CD4-positive, alpha-beta T cell treated with Interleukin-15 for 1 hour (primary cell): ENCODE measurements at regions not wholly inside any gene's neighbourhood (a gene's known extent, or its start where the extent isn't known, plus 50 kb on each side); places are given as distances from the start of the nearest gene placed in this dataset.
"Not testable (repeated sequence)": the region's sequence is repeated elsewhere in the genome, so short reads cannot be mapped to it uniquely, and the experiment has no call there.

Experiments used
- DNase-seq: peaks from one replicate; pipeline ENCODE4 v3.0.0-alpha.2; 2020

GRCh38 chr13:105914291-105915036 is 621.0 kb downstream of the EFNB2 start:
- DNase-seq = no peak

DNA sequence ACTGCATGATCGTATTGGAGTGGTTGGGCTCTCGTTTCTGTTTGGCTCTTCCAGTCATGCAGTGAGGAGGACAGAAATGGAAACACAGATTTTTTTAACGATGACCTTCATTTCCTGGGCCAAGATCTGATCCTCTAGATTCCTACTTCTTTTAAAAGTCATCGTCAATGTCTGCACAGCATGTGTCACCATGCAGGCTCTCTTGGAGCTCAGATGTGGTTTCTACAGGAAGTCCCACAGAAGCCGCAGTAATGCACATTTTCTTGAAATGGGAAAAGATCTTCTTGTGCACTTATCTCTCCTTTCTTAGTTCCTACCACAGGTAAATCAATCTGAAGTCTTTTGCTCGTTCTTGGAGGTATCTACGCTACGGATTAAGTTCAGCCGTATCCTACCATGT is 626.9 kb downstream of the EFNB2 start:
- no peak for DNase-seq

DNA sequence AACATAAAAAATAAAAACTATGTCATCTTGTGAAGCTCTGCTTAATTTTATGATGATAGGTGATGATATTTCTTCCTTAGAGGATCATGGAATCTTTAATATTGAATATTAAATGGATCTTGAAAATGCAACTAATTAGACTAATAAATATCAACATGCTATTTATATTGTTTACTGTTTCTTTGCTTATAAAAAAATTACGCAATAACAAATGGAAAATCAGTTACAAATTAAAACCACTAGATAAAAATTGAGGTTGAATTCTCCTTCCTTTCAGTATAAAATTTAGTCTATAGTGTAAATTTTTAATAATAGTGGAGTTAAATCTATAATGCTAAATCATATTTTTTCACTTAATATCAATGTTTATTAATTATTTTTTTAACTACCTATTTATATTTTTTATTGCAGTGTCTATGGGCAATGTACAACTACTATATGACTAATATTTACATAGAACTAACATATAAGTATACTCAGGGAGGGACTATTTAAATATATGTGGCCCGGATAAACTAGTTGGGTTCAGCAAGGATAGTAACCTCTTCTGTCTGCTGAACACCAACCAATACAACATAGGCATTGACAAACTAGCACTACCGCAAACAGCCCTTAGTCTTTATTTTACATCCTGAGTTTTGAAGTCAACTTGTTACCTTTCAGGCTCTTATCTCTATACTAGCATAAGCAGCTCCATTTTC is 628.0 kb downstream of the EFNB2 start:
- DNase-seq = no peak

GRCh38 chr13:105906746-105907145 is 628.7 kb downstream of the EFNB2 start:
- DNase-seq = no peak

GRCh38 chr13:105904034-105904742 is 631.3 kb downstream of the EFNB2 start:
- no peak for DNase-seq

GRCh38 chr13:105902396-105902795 is 633.1 kb downstream of the EFNB2 start:
- no peak for DNase-seq

DNA sequence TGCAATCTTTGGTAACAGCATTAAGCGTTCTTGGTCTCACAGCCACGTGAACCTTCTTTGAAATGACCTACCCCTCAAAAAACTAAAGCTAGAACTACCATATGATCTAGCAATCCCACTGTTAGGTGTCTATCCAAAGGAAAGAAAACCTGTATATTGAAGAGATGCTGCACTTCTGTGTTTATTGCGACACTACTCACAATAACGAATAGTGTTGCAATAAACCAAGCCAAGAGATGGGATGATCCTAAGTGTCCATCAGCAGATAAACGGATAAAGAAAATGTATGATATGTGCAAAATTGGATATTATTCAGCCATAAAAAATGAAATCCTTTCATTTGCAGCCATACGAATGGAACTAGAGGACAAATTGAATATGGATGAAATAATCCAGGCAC is 637.9 kb downstream of the EFNB2 start:
- DNase-seq = no peak

DNA sequence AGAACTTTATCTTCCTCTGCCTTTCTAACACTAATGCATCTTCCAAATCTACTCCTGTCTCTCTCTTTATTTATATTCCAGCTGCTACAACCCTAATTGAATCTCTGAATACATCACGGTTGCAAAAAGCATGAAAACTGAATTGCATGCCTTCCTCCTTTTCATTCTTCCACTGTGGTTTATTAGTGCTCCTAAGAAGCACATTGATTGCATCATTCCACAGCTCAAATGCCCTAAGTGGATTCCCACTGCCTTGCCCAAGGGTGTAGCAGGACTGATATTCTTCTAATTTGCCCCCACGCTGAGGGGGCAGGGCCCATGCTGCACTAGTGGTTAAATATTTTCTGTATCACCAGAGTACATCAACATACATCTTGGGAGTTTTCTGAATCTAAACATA is 640.8 kb downstream of the EFNB2 start:
- no peak for DNase-seq

DNA sequence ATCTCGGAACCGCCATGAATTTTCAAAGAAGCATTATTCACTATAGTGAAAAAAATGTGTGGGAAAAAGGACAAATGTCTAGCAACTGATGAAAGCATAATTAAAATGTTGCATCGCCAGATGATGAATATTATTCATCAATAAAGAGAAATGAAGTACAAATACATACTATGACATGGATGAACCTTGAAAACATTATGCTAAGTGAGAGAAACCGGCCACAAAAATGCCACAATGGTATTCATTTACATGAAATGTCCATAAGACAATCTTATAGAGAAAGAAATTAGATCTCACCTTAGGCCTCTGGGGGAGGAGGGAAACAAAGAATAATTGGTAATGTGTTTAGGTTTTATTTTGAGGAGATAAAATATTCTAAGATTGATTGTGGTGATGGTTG is 645.0 kb downstream of the EFNB2 start:
- no peak for DNase-seq

GRCh38 chr13:105878119-105878700 is 657.3 kb downstream of the EFNB2 start:
- DNase-seq = no peak

GRCh38 chr13:105874814-105875213 is 660.6 kb downstream of the EFNB2 start:
- no peak for DNase-seq

- DNase-seq = no peak
These were observed 663.7 kb downstream of the EFNB2 start for GRCh38 chr13:105871768-105872167.

DNA sequence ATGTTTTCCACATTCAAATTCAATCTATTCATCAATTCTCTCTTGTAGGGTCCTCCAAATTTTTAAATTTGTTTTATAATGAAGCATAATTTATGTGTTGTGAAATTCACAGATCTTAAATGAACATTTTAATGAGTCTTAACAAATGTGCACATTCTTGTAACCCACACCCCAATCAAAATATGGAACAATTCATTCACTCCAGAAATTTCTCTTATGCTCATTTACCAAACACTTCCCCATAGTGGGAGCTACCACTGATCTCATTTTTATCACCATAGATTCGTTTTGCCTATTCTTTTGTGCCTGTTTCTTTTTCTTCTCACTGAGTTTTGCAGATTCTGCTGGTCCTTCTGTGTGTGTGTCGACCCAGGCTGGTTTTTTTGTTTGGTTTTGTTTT is 664.1 kb downstream of the EFNB2 start:
- no peak for DNase-seq

- DNase-seq = no peak
These were observed 672.1 kb downstream of the EFNB2 start for GRCh38 chr13:105863300-105863920.

GRCh38 chr13:105848494-105848893 is 687.0 kb downstream of the EFNB2 start:
- no peak for DNase-seq

GRCh38 chr13:105847527-105848291 is 687.8 kb downstream of the EFNB2 start:
- DNase-seq = no peak

DNA sequence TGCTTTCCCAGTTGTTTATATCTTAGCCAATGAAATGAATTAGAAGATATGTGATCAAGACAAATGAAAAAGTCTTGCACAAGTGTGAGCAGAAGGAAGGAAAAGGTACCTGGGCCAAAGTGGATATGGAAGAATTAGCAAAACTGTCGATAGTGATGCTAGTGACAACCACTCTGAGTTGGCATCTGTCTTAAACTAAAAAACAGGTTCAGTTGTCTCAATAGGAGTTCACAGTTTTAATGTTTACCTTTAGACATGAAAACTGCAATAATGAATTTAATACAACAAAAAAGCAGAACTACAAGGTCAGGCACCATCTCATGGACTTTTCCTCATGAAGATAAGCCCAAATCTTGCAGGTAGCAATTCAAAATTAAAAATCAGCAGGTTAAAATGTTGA is 688.5 kb downstream of the EFNB2 start:
- no peak for DNase-seq

DNA sequence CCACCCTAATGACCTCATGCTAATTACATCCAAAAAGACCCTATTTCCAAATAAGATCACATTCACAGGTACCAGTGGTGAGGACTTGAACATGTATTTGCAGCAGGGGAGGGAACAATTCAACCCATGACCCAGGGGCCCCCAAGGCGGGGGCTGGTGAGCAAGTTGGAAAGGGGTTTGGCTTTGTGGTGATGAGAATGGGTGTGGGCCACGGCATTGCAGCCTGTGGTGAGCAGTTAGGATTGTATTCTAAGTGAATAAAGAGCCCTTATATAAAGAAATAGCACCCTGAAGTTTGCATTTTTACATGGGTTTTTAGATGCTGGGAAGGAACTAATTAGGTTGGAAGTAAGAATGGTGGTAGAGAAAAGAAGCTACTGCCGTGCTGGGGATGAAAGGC is 694.2 kb downstream of the EFNB2 start:
- no peak for DNase-seq

DNA sequence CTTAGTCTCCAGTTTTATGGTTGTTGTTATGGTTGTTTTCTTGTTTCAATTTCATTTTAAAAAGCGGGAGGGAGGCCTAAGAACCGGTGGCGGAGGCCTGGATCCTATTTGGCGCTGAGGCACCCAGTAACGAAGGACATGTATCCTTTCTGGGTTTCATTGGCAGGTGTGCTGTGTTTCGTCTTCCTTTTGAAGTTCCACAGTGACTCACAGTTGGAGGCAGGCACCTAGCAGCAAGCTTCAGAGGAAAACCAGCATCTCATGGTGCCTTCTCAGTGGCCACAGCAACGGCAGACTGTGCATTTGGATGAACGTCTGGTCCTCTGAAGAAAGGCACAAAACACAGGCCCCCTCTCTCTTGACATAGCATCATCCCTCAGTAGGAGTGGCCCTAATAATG is 697.2 kb downstream of the EFNB2 start:
- DNase-seq = no peak

GRCh38 chr13:105837295-105837694 is 698.2 kb downstream of the EFNB2 start:
- DNase-seq = not testable (repeated sequence)

DNA sequence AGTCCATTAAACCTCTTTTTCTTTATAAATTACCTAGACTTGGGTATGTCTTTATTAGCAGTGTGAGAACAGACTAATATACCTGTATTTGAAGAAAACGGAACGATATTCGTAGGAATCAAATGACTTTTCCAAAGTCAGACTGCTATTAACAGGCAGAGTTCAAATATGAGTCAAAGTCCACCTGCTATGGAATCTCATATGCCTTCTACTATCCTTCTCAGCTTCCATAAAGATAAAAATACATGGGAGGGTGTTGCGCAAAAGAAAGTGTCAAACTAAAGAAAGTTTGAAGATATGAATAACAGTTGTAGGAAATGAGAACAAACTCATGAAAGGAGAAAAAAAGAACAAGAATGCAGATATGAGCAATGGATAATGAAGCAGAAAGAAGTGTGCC is 704.6 kb downstream of the EFNB2 start:
- no peak for DNase-seq

DNA sequence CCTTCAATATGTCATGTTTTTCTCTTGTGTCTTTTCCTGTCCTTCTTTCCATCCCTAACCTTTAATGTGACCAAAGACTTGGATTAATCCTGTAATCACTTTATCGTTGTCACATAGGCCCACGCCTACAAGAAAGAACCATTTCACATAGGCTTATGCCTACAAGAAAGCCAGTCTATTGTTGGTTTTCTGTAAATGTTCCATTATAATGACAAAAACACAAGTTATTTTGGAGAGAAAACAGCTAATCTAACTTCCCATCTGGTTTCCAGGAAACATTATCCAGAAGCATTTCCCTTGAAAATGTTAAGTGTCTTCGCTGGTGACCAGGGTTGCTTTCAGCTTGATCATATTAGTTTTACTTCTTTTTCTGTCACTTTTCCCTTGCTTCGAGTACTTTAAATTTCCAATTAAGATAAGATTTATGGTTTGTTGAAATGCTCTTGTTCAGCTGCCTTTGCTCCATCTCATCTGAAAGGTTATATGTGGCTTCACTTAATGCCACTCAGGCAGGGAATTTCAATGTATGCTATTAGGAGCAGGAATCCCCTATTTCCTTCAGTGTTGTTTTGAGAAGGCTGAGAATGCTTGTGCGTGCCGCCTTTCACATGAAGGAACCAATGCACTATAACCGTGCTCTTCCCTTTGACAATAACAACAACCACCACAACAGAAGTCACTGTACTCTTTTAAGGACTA is 708.2 kb downstream of the EFNB2 start:
- DNase-seq = no peak
